ENCODE measurements at regions not wholly inside any gene's neighbourhood (a gene's known extent, or its start where the extent isn't known, plus 50 kb on each side); places are given as distances from the start of the nearest gene placed in this dataset.

DNA sequence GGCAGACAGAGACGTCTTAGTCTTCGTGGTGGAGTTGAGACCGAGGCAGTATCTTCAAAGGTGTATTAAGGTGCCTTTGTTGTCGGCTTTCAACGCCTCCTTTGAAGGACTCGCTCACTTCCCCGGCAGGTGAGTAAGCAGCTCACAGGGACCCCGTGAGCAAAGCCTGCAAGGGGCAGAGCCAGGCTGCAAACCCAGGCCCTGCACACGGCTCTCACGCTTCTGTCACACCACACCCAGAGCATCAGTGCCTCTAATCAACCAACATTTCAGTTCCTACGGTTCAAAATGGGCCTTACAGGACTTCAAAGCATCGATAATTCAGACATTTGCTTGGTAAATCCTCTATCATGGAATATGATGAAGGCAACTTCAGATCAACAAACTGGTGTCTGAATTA lies 64.8 kb upstream of the INSIG1 start:
- Histone ChIP-seq H3K4me3 (no peak overlapping the region), H3K27ac (no peak overlapping the region), H3K79me2 (ENCODE audit: insufficient read depth) (no peaks in the 10 kb centered on the region), H3K36me3 (ENCODE audit: low read depth) (no peaks in the 10 kb centered on the region), H3K4me2 (ENCODE audit: unreplicated experiment) (no peak overlapping the region), H3K27me3 (replicated peaks; ENCODE audit: insufficient read depth) (no peaks in the 10 kb centered on the region), H3K4me1 (ENCODE audit: insufficient read depth) (peaks cover 21% of the 10 kb centered on the region), H3K9me3 (ENCODE audit: low read depth) (no peaks in the 10 kb centered on the region), H4K20me1 (ENCODE audit: insufficient read depth) (no peaks in the 10 kb centered on the region), H3K9me2 (ENCODE audit: insufficient read depth) (no peaks in the 10 kb centered on the region), H2AFZ (0 out of 2 replicates have a peak overlapping the region, but pooled peaks have one; percentile 42), H3K9ac (no peak overlapping the region), H3F3A (ENCODE audit: insufficient read depth) (0 out of 2 replicates have a peak, but pooled peaks cover 5% of the 10 kb centered on the region)
- 77 to 79% methylated on average over 12 of the region's 12 CpGs for WGBS, 2 experiments (ENCODE audit: low coverage in 1 of 2, low lambda C conversion rate in 2 of 2, missing lambda C conversion rate in 2 of 2)
- no peak for DNase-seq
- in situ Hi-C loops (cut with MboI), result no loop called here
- TF ChIP-seq EZH2 (IDR thresholded peaks at IDR 0.05; ENCODE audit: insufficient read depth, poor library complexity, severe bottlenecking) (no peak), EZH2phosphoT487 (IDR thresholded peaks at IDR 0.05; ENCODE audit: insufficient read depth, low read depth) (no peak)

DNA sequence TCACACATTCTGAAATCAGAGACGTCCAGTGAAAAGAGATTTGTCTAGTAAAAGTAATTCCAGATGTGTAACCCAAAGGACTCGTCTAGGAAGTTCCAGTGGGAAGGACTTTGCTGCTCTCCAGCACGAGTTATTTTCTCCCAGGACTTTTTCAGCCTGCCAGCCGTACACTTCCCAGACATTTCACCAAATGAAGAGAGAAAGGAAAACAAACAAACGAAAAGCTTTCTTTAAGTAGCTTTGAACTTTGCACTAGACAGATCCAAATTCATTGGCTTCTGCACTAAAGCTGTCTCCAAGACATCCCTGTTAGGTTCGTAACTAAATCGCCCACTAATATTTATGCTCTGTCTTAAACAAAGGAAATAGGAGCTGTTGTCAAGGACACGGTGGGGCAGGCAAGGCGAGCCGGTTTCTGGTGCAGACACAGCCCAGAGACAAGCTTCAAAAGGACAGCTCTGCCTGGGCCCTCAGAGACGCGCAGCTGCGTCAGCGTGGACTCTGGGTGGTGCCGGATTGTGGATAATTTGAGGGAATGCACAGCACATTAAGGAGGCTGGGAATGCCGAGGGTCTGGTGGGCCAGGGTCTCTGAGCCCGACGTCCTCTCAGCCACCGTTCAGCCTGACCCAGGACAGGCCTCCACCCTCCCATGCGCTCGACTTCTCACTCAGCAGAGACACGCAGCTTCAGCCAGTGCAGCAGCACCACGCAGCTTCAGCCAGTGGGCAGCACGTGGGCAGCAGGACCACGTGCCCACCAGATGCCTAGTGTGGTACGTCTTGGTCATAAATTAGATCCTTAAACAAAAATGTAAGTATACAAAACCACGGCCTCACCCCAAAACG lies 64.1 kb upstream of the INSIG1 start:
- 0 out of 2 replicates have a peak, but pooled peaks cover 5% of the 10 kb centered on the region for H3F3A ChIP-seq (ENCODE audit: insufficient read depth)
- H3K9me3 ChIP-seq (ENCODE audit: low read depth), result no peaks in the 10 kb centered on the region
- no peaks in the 10 kb centered on the region for H3K36me3 ChIP-seq (ENCODE audit: low read depth)
- peak; percentile 37 for DNase-seq
- H3K9me2 ChIP-seq (ENCODE audit: insufficient read depth), result no peaks in the 10 kb centered on the region
- no peak overlapping the region for H3K4me2 ChIP-seq (ENCODE audit: unreplicated experiment)
- no peaks in the 10 kb centered on the region for H3K79me2 ChIP-seq (ENCODE audit: insufficient read depth)
- H3K27me3 ChIP-seq (replicated peaks; ENCODE audit: insufficient read depth), result no peaks in the 10 kb centered on the region
- in situ Hi-C loops (cut with MboI), result no loop called here
- no peaks in the 10 kb centered on the region for H4K20me1 ChIP-seq (ENCODE audit: insufficient read depth)
- WGBS, 2 experiments (ENCODE audit: low coverage in 1 of 2, low lambda C conversion rate in 2 of 2, missing lambda C conversion rate in 2 of 2), result 36 to 38% methylated on average over 28 of the region's 28 CpGs
- peak overlapping the region; percentile 42; the same call in 1 of the 2 replicates for H2AFZ ChIP-seq
- H3K4me3 ChIP-seq, result no peak overlapping the region
- H3K27ac ChIP-seq, result no peak overlapping the region
- peaks cover 16% of the 10 kb centered on the region for H3K4me1 ChIP-seq (ENCODE audit: insufficient read depth)
- no peak for TF ChIP-seq EZH2phosphoT487 (IDR thresholded peaks at IDR 0.05; ENCODE audit: insufficient read depth, low read depth)
- no peak for TF ChIP-seq EZH2 (IDR thresholded peaks at IDR 0.05; ENCODE audit: insufficient read depth, poor library complexity, severe bottlenecking)
- no peak overlapping the region for H3K9ac ChIP-seq

DNA sequence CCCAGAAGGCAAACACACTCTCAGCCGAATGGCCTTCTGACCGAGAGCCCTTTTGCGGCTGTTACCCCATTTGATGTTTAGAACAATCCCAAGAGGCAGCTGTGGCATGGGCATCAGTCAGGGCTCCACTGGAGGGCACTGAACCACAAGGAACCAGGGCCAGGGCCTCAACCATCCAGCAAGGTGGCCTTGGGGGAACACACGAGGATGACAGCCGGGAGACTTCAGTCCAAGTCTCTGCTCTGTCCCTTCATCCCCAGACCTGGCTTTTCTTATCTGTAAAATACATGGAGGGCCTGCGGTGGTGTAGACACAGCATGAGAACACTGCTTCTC lies 63.6 kb upstream of the INSIG1 start:
- Histone ChIP-seq H3F3A (ENCODE audit: insufficient read depth) (0 out of 2 replicates have a peak, but pooled peaks cover 5% of the 10 kb centered on the region), H3K4me2 (ENCODE audit: unreplicated experiment) (no peak overlapping the region), H3K9ac (no peak overlapping the region), H3K27me3 (replicated peaks; ENCODE audit: insufficient read depth) (no peaks in the 10 kb centered on the region), H3K79me2 (ENCODE audit: insufficient read depth) (no peaks in the 10 kb centered on the region), H2AFZ (no peak overlapping the region), H3K9me2 (ENCODE audit: insufficient read depth) (no peaks in the 10 kb centered on the region), H3K4me3 (no peak overlapping the region), H3K36me3 (ENCODE audit: low read depth) (no peaks in the 10 kb centered on the region), H3K4me1 (ENCODE audit: insufficient read depth) (peaks cover 12% of the 10 kb centered on the region), H3K9me3 (ENCODE audit: low read depth) (no peaks in the 10 kb centered on the region), H3K27ac (no peak overlapping the region), H4K20me1 (ENCODE audit: insufficient read depth) (no peaks in the 10 kb centered on the region)
- DNase-seq, result no peak
- TF ChIP-seq EZH2phosphoT487 (IDR thresholded peaks at IDR 0.05; ENCODE audit: insufficient read depth, low read depth) (no peak), EZH2 (IDR thresholded peaks at IDR 0.05; ENCODE audit: insufficient read depth, poor library complexity, severe bottlenecking) (no peak)
- in situ Hi-C loops (cut with MboI), result no loop called here
- 95 to 97% methylated on average over 6 of the region's 6 CpGs for WGBS, 2 experiments (ENCODE audit: low coverage in 1 of 2, low lambda C conversion rate in 2 of 2, missing lambda C conversion rate in 2 of 2)

DNA sequence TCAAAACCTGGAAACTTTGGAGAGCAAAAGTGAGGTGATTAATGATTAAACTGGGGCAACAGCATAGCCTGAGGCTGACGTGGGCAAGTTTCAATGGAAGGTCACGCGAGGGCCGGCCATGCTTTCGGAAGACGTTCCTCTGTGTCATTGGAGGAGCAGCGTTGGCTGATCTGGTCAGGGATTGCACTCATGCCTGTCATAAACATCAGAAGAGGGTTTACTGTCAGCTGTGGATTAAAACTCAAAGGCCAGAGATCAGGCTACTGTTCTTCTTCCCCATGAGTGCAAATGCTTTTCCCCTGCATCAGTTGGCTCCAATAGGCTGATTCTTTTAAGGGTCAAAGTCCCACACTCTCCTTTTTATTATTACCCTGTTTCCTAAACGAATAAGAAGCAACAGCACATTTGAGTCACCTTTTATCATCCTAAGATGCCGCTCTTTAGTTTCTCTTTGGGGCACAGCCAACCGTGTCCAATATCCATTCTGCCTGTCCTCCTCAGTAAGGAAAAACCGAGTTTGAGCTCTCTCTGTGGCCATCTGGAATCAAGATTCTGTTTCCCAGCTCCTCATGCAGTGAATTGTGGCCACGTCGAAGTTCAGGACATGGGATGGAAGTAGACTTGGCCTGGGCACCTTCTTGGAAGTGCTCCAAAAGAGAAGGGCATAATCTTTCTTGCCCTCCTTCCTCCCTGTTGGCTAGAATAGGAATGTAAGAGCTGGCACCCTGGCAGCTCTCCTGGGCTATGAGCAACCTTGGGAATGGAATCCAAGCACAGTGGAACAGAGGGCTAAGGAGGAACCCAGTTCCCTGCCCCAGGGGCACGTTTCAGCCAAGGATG lies 62.5 kb upstream of the INSIG1 start:
- Histone ChIP-seq H4K20me1 (ENCODE audit: insufficient read depth) (no peaks in the 10 kb centered on the region), H3K4me2 (ENCODE audit: unreplicated experiment) (no peak overlapping the region), H3K36me3 (ENCODE audit: low read depth) (no peaks in the 10 kb centered on the region), H3K27ac (no peak overlapping the region), H3K4me3 (no peak overlapping the region), H3K9ac (no peak overlapping the region), H2AFZ (no peak overlapping the region), H3F3A (ENCODE audit: insufficient read depth) (0 out of 2 replicates have a peak, but pooled peaks cover 5% of the 10 kb centered on the region), H3K9me2 (ENCODE audit: insufficient read depth) (no peaks in the 10 kb centered on the region), H3K9me3 (ENCODE audit: low read depth) (no peaks in the 10 kb centered on the region), H3K4me1 (ENCODE audit: insufficient read depth) (peaks cover 6% of the 10 kb centered on the region; the same call in 1 of the 2 replicates), H3K79me2 (ENCODE audit: insufficient read depth) (no peaks in the 10 kb centered on the region), H3K27me3 (replicated peaks; ENCODE audit: insufficient read depth) (no peaks in the 10 kb centered on the region)
- no peak for DNase-seq
- in situ Hi-C loops (cut with MboI), result no loop called here
- WGBS, 2 experiments (ENCODE audit: low coverage in 1 of 2, low lambda C conversion rate in 2 of 2, missing lambda C conversion rate in 2 of 2), result 78 to 80% methylated on average over 14 of the region's 14 CpGs
- TF ChIP-seq EZH2 (IDR thresholded peaks at IDR 0.05; ENCODE audit: insufficient read depth, poor library complexity, severe bottlenecking), result no peak
- no peak for TF ChIP-seq EZH2phosphoT487 (IDR thresholded peaks at IDR 0.05; ENCODE audit: insufficient read depth, low read depth)

Measured in GM23248 (cell line).